ENCODE measurements at regions not wholly inside any gene's neighbourhood (a gene's known extent, or its start where the extent isn't known, plus 50 kb on each side); places are given as distances from the start of the nearest gene placed in this dataset.

- Mint-ChIP-seq H3K4me3 (no peak overlapping the region), H3K9me3 (peaks cover 0 to 9% (median 5%) of the 10 kb centered on the region in 7 donors), H3K27me3 (no peaks in the 10 kb centered on the region), H3K36me3 (no peaks in the 10 kb centered on the region), H3K27ac (no peak overlapping the region), H3K4me1 (no peaks in the 10 kb centered on the region)
- Histone ChIP-seq H3K27ac (ENCODE audit: insufficient read depth, low read length, poor library complexity, severe bottlenecking) (no peak overlapping the region), H3K36me3 (ENCODE audit: control insufficient read depth, insufficient read depth, low read length) (no peaks in the 10 kb centered on the region), H3K4me1 (ENCODE audit: control insufficient read depth, insufficient read depth, low read length, poor library complexity, severe bottlenecking) (no peaks in the 10 kb centered on the region), H3K4me3 (ENCODE audit: low read depth, low read length) (no peak overlapping the region), H3K27me3 (ENCODE audit: control insufficient read depth, insufficient read depth, low read length) (no peaks in the 10 kb centered on the region), H3K9me3 (ENCODE audit: control insufficient read depth in 2 of 2, low read length in 2 of 2) (peaks cover 0 to 4% of the 10 kb centered on the region in 2 experiments)
- no peak for DNase-seq
- no peak for ATAC-seq (ENCODE audit: low read depth in 2 of 2)
These were observed 305.9 kb upstream of the ANO3 start for GRCh38 chr11:26026078-26026477.

- peaks cover 0 to 9% (median 4%) of the 10 kb centered on the region in 7 donors for H3K9me3 Mint-ChIP-seq
These were observed 304.0 kb upstream of the ANO3 start for GRCh38 chr11:26027887-26028286.

DNA sequence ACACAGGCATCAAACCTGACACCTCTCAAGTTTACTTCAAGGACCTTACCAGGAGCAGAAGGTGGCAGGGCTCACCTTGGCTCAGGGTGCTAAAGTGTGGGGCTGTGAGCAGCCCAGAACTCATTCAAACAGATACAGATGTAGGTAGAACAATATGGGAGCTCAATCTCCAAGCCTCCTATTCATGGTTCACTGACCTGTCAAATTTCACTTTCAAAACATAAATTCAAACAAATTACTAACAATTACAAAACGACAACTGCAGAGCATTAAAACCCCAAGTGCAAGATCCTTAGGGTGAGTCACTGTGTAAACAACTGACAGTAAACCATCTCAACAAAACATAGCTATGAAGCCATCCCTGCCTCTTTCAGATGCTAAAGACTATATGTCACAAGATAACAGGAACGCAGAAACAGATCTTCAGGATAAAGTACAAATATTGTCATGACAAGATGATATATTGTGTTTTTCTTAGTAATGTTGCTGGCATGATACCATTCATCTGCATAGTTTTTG, 303.5 kb upstream of the ANO3 start:
- peaks cover 0 to 9% (median 8%) of the 10 kb centered on the region in 7 donors for H3K9me3 Mint-ChIP-seq
- Histone ChIP-seq H3K4me1 (ENCODE audit: control insufficient read depth, insufficient read depth, low read length, poor library complexity, severe bottlenecking) (no peaks in the 10 kb centered on the region), H3K27ac (ENCODE audit: insufficient read depth, low read length, poor library complexity, severe bottlenecking) (no peak overlapping the region), H3K4me3 (ENCODE audit: low read depth, low read length) (no peak overlapping the region), H3K36me3 (ENCODE audit: control insufficient read depth, insufficient read depth, low read length) (no peaks in the 10 kb centered on the region), H3K27me3 (ENCODE audit: control insufficient read depth, insufficient read depth, low read length) (no peaks in the 10 kb centered on the region), H3K9me3 (ENCODE audit: control insufficient read depth in 2 of 2, low read length in 2 of 2) (peaks cover 0 to 4% of the 10 kb centered on the region in 2 experiments)
- H3K4me3 Mint-ChIP-seq = no peak overlapping the region
- no peaks in the 10 kb centered on the region for H3K27me3 Mint-ChIP-seq
- H3K27ac Mint-ChIP-seq = no peak overlapping the region
- DNase-seq = no peak
- ATAC-seq (ENCODE audit: low read depth in 2 of 2) = no peak
- no peaks in the 10 kb centered on the region for H3K36me3 Mint-ChIP-seq
- no peaks in the 10 kb centered on the region for H3K4me1 Mint-ChIP-seq

More at GRCh38 chr11:26027887-26028286, 304.0 kb upstream of the ANO3 start:
- no peak overlapping the region for H3K27ac ChIP-seq (ENCODE audit: insufficient read depth, low read length, poor library complexity, severe bottlenecking)
- ATAC-seq (ENCODE audit: low read depth in 2 of 2) (no peak), DNase-seq (no peak)
- Mint-ChIP-seq H3K27me3 (no peaks in the 10 kb centered on the region), H3K4me3 (no peak overlapping the region), H3K4me1 (no peaks in the 10 kb centered on the region), H3K27ac (no peak overlapping the region), H3K36me3 (no peaks in the 10 kb centered on the region)
- H3K9me3 ChIP-seq (ENCODE audit: control insufficient read depth in 2 of 2, low read length in 2 of 2) = peaks cover 0 to 4% of the 10 kb centered on the region in 2 experiments
- no peak overlapping the region for H3K4me3 ChIP-seq (ENCODE audit: low read depth, low read length)
- no peaks in the 10 kb centered on the region for H3K27me3 ChIP-seq (ENCODE audit: control insufficient read depth, insufficient read depth, low read length)
- H3K4me1 ChIP-seq (ENCODE audit: control insufficient read depth, insufficient read depth, low read length, poor library complexity, severe bottlenecking) = no peaks in the 10 kb centered on the region
- H3K36me3 ChIP-seq (ENCODE audit: control insufficient read depth, insufficient read depth, low read length) = no peaks in the 10 kb centered on the region

GRCh38 chr11:26030399-26030798, 301.5 kb upstream of the ANO3 start:
- Histone ChIP-seq H3K9me3 (ENCODE audit: control insufficient read depth in 2 of 2, low read length in 2 of 2) (peaks cover 0 to 4% of the 10 kb centered on the region in 2 experiments), H3K36me3 (ENCODE audit: control insufficient read depth, insufficient read depth, low read length) (no peaks in the 10 kb centered on the region), H3K27me3 (ENCODE audit: control insufficient read depth, insufficient read depth, low read length) (no peaks in the 10 kb centered on the region), H3K4me1 (ENCODE audit: control insufficient read depth, insufficient read depth, low read length, poor library complexity, severe bottlenecking) (no peaks in the 10 kb centered on the region), H3K4me3 (ENCODE audit: low read depth, low read length) (no peak overlapping the region), H3K27ac (ENCODE audit: insufficient read depth, low read length, poor library complexity, severe bottlenecking) (no peak overlapping the region)
- Mint-ChIP-seq H3K4me3 (no peak overlapping the region), H3K36me3 (no peaks in the 10 kb centered on the region), H3K27me3 (no peaks in the 10 kb centered on the region), H3K9me3 (peaks cover 0 to 14% (median 8%) of the 10 kb centered on the region in 7 donors), H3K4me1 (no peaks in the 10 kb centered on the region), H3K27ac (no peak overlapping the region)
- ATAC-seq (ENCODE audit: low read depth in 2 of 2) (no peak), DNase-seq (no peak)

DNA sequence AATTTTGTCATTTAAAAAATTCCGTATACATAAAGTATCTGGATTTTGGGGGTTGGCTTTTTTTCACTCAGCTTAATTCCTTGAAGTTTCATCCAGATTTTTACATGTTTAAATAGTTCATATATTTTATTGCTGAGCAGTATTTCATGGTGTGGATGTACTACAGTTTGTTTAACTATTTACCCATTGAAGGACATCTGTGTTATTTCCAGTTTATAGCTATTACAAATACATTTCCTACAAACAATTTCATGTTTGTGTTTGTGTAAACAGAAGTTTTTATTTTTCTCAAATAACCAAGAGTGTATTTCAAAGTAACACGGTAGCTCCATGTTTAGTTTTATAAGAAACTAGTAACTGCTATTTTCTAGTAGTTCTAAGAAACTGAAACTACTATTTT, 299.7 kb upstream of the ANO3 start:
- H3K27me3 Mint-ChIP-seq = no peaks in the 10 kb centered on the region
- Histone ChIP-seq H3K4me1 (ENCODE audit: control insufficient read depth, insufficient read depth, low read length, poor library complexity, severe bottlenecking) (no peaks in the 10 kb centered on the region), H3K27ac (ENCODE audit: insufficient read depth, low read length, poor library complexity, severe bottlenecking) (no peak overlapping the region), H3K4me3 (ENCODE audit: low read depth, low read length) (no peak overlapping the region), H3K27me3 (ENCODE audit: control insufficient read depth, insufficient read depth, low read length) (no peaks in the 10 kb centered on the region), H3K9me3 (ENCODE audit: control insufficient read depth in 2 of 2, low read length in 2 of 2) (peaks cover 0 to 4% of the 10 kb centered on the region in 2 experiments), H3K36me3 (ENCODE audit: control insufficient read depth, insufficient read depth, low read length) (no peaks in the 10 kb centered on the region)
- ATAC-seq (ENCODE audit: low read depth in 2 of 2) = no peak
- no peak for DNase-seq
- no peak overlapping the region for H3K4me3 Mint-ChIP-seq
- no peak overlapping the region for H3K27ac Mint-ChIP-seq
- no peaks in the 10 kb centered on the region for H3K4me1 Mint-ChIP-seq
- H3K36me3 Mint-ChIP-seq = no peaks in the 10 kb centered on the region
- H3K9me3 Mint-ChIP-seq = peaks cover 0 to 15% (median 12%) of the 10 kb centered on the region in 7 donors

- no peaks in the 10 kb centered on the region for H3K27me3 ChIP-seq (ENCODE audit: control insufficient read depth, insufficient read depth, low read length)
These were observed 296.2 kb upstream of the ANO3 start for GRCh38 chr11:26035696-26036095.

GRCh38 chr11:26037716-26038115, 294.2 kb upstream of the ANO3 start:
- Mint-ChIP-seq H3K4me1 (no peaks in the 10 kb centered on the region), H3K9me3 (peaks cover 0 to 14% (median 12%) of the 10 kb centered on the region in 7 donors), H3K27me3 (no peaks in the 10 kb centered on the region), H3K27ac (no peak overlapping the region), H3K4me3 (no peak overlapping the region), H3K36me3 (no peaks in the 10 kb centered on the region)
- H3K27me3 ChIP-seq (ENCODE audit: control insufficient read depth, insufficient read depth, low read length) = no peaks in the 10 kb centered on the region
- DNase-seq (no peak), ATAC-seq (ENCODE audit: low read depth in 2 of 2) (no peak)
- H3K27ac ChIP-seq (ENCODE audit: insufficient read depth, low read length, poor library complexity, severe bottlenecking) = no peak overlapping the region
- H3K9me3 ChIP-seq (ENCODE audit: control insufficient read depth in 2 of 2, low read length in 2 of 2) = no peaks in the 10 kb centered on the region
- H3K36me3 ChIP-seq (ENCODE audit: control insufficient read depth, insufficient read depth, low read length) = no peaks in the 10 kb centered on the region
- H3K4me1 ChIP-seq (ENCODE audit: control insufficient read depth, insufficient read depth, low read length, poor library complexity, severe bottlenecking) = no peaks in the 10 kb centered on the region
- no peak overlapping the region for H3K4me3 ChIP-seq (ENCODE audit: low read depth, low read length)

More at GRCh38 chr11:26035696-26036095, 296.2 kb upstream of the ANO3 start:
- Mint-ChIP-seq H3K36me3 (no peaks in the 10 kb centered on the region), H3K27me3 (no peaks in the 10 kb centered on the region), H3K4me1 (no peaks in the 10 kb centered on the region), H3K27ac (no peak overlapping the region), H3K4me3 (no peak overlapping the region), H3K9me3 (peaks cover 0 to 14% (median 12%) of the 10 kb centered on the region in 7 donors)
- H3K4me1 ChIP-seq (ENCODE audit: control insufficient read depth, insufficient read depth, low read length, poor library complexity, severe bottlenecking) = no peaks in the 10 kb centered on the region
- no peak overlapping the region for H3K4me3 ChIP-seq (ENCODE audit: low read depth, low read length)
- ATAC-seq (ENCODE audit: low read depth in 2 of 2) (no peak), DNase-seq (no peak)
- H3K9me3 ChIP-seq (ENCODE audit: control insufficient read depth in 2 of 2, low read length in 2 of 2) = no peaks in the 10 kb centered on the region
- no peak overlapping the region for H3K27ac ChIP-seq (ENCODE audit: insufficient read depth, low read length, poor library complexity, severe bottlenecking)
- H3K36me3 ChIP-seq (ENCODE audit: control insufficient read depth, insufficient read depth, low read length) = no peaks in the 10 kb centered on the region

DNA sequence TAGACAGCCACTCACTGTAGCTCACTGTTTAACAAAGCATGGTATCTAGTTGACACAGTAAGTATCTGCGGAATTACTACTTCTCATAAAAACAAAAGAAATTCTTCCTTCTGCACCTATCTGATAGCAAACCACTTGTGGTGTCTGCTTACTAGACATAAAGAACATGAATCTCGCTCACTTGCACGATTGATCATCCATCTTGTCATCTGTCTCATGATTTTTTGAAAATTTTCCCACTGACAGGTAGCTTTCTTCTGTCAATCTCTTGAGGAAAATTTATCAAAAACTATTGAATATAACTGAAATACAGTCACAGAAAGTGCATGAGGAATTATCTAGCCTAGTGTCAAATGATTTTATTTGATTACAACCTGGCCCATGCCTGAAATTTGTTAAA, 291.6 kb upstream of the ANO3 start:
- no peaks in the 10 kb centered on the region for H3K9me3 ChIP-seq (ENCODE audit: control insufficient read depth in 2 of 2, low read length in 2 of 2)

More for the DNA sequence above, 291.6 kb upstream of the ANO3 start:
- Histone ChIP-seq H3K36me3 (ENCODE audit: control insufficient read depth, insufficient read depth, low read length) (no peaks in the 10 kb centered on the region), H3K4me3 (ENCODE audit: low read depth, low read length) (no peak overlapping the region), H3K4me1 (ENCODE audit: control insufficient read depth, insufficient read depth, low read length, poor library complexity, severe bottlenecking) (no peaks in the 10 kb centered on the region), H3K27me3 (ENCODE audit: control insufficient read depth, insufficient read depth, low read length) (no peaks in the 10 kb centered on the region), H3K27ac (ENCODE audit: insufficient read depth, low read length, poor library complexity, severe bottlenecking) (no peak overlapping the region)
- Mint-ChIP-seq H3K4me1 (no peaks in the 10 kb centered on the region), H3K9me3 (peaks cover 0 to 13% (median 4%) of the 10 kb centered on the region in 7 donors), H3K27ac (no peak overlapping the region), H3K36me3 (no peaks in the 10 kb centered on the region), H3K4me3 (no peak overlapping the region), H3K27me3 (no peaks in the 10 kb centered on the region)
- no peak for DNase-seq
- no peak for ATAC-seq (ENCODE audit: low read depth in 2 of 2)

Measured in CD4-positive, CD25-positive, alpha-beta regulatory T cell (primary cell).